ENCODE measurements at regions not wholly inside any gene's neighbourhood (a gene's known extent, or its start where the extent isn't known, plus 50 kb on each side); places are given as distances from the start of the nearest gene placed in this dataset.

- H3K9me3 ChIP-seq = no peaks in the 10 kb centered on the region
- WGBS, 2 donors (ENCODE audit: low coverage in 1 of 2) = 13 to 33% methylated on average over 6 to 7 of the region's 7 CpGs
- H3K36me3 ChIP-seq = no peaks in the 10 kb centered on the region
- H3K4me1 ChIP-seq = peaks cover 0 to 20% (median 3%) of the 10 kb centered on the region in 3 donors
- peak overlapping the region; percentile 71 to 82 (median 74) for H3K27ac ChIP-seq
- peak; percentile 81 for ATAC-seq
- TF ChIP-seq POLR2A (IDR thresholded peaks at IDR 0.05) (no peak), POLR2AphosphoS5 (IDR thresholded peaks at IDR 0.05) (peak; percentile 96)
- no peak overlapping the region for H3K4me3 ChIP-seq
- H3K27me3 ChIP-seq = no peaks in the 10 kb centered on the region
Measured at GRCh38 chr11:112364962-112365481, 104.4 kb upstream of the PLET1 start.

- ATAC-seq = no peak
- Histone ChIP-seq H3K27me3 (no peaks in the 10 kb centered on the region), H3K36me3 (no peaks in the 10 kb centered on the region), H3K9me3 (no peaks in the 10 kb centered on the region), H3K27ac (peak overlapping the region in 1 of 4 donors; percentile 72), H3K4me1 (peaks cover 0 to 20% (median 3%) of the 10 kb centered on the region in 3 donors), H3K4me3 (no peak overlapping the region)
- TF ChIP-seq CTCF (IDR thresholded peaks at IDR 0.05) (no peak), POLR2A (IDR thresholded peaks at IDR 0.05) (no peak), EP300 (IDR thresholded peaks at IDR 0.05) (no peak), POLR2AphosphoS5 (IDR thresholded peaks at IDR 0.05) (no peak)
- WGBS, 2 donors (ENCODE audit: low coverage in 1 of 2) = 97 to 98% methylated on average over 4 of the region's 4 CpGs
Measured at GRCh38 chr11:112366012-112366411, 105.4 kb upstream of the PLET1 start.

- Histone ChIP-seq H3K4me3 (no peak overlapping the region), H3K9me3 (no peaks in the 10 kb centered on the region), H3K27me3 (no peaks in the 10 kb centered on the region), H3K36me3 (no peaks in the 10 kb centered on the region), H3K4me1 (peaks cover 0 to 20% (median 3%) of the 10 kb centered on the region in 3 donors), H3K27ac (no peak overlapping the region)
- no peak for ATAC-seq
- TF ChIP-seq POLR2A (IDR thresholded peaks at IDR 0.05) (no peak), EP300 (IDR thresholded peaks at IDR 0.05) (no peak)
- WGBS, 2 donors (ENCODE audit: low coverage in 1 of 2) = 90 to 100% methylated on average over 1 to 2 of the region's 3 CpGs
Measured at GRCh38 chr11:112366777-112367176, 106.1 kb upstream of the PLET1 start.

- Histone ChIP-seq H3K9me3 (no peaks in the 10 kb centered on the region), H3K4me1 (peaks cover 0 to 20% (median 3%) of the 10 kb centered on the region in 3 donors), H3K36me3 (no peaks in the 10 kb centered on the region), H3K4me3 (no peak overlapping the region), H3K27me3 (no peaks in the 10 kb centered on the region), H3K27ac (no peak overlapping the region)
- 80 to 97% methylated on average over 3 of the region's 3 CpGs for WGBS, 2 donors (ENCODE audit: low coverage in 1 of 2)
- TF ChIP-seq POLR2AphosphoS5 (IDR thresholded peaks at IDR 0.05) = no peak
- no peak for TF ChIP-seq EP300 (IDR thresholded peaks at IDR 0.05)
- TF ChIP-seq CTCF (IDR thresholded peaks at IDR 0.05) = no peak
- no peak for TF ChIP-seq POLR2A (IDR thresholded peaks at IDR 0.05)
- ATAC-seq = no peak
Measured at GRCh38 chr11:112367461-112367860, 106.8 kb upstream of the PLET1 start.

GRCh38 chr11:112367895-112368294 lies 107.2 kb upstream of the PLET1 start:
- H3K9me3 ChIP-seq = no peaks in the 10 kb centered on the region
- H3K36me3 ChIP-seq = no peaks in the 10 kb centered on the region
- peaks cover 0 to 20% (median 3%) of the 10 kb centered on the region in 3 donors for H3K4me1 ChIP-seq
- WGBS, 2 donors (ENCODE audit: low coverage in 1 of 2) = 91 to 93% methylated on average over 5 of the region's 5 CpGs
- no peaks in the 10 kb centered on the region for H3K27me3 ChIP-seq
- no peak overlapping the region for H3K27ac ChIP-seq
- no peak overlapping the region for H3K4me3 ChIP-seq
- no peak for TF ChIP-seq CTCF (IDR thresholded peaks at IDR 0.05)
- no peak for TF ChIP-seq POLR2AphosphoS5 (IDR thresholded peaks at IDR 0.05)
- no peak for TF ChIP-seq EP300 (IDR thresholded peaks at IDR 0.05)
- no peak for TF ChIP-seq POLR2A (IDR thresholded peaks at IDR 0.05)
- no peak for ATAC-seq

- no peak for ATAC-seq
Measured at GRCh38 chr11:112368381-112368780, 107.7 kb upstream of the PLET1 start.

More at GRCh38 chr11:112368381-112368780, 107.7 kb upstream of the PLET1 start:
- Histone ChIP-seq H3K27ac (no peak overlapping the region), H3K27me3 (no peaks in the 10 kb centered on the region), H3K36me3 (no peaks in the 10 kb centered on the region), H3K4me1 (peaks cover 0 to 20% (median 3%) of the 10 kb centered on the region in 3 donors), H3K4me3 (no peak overlapping the region), H3K9me3 (no peaks in the 10 kb centered on the region)
- TF ChIP-seq EP300 (IDR thresholded peaks at IDR 0.05) (no peak), POLR2AphosphoS5 (IDR thresholded peaks at IDR 0.05) (no peak), CTCF (IDR thresholded peaks at IDR 0.05) (no peak), POLR2A (IDR thresholded peaks at IDR 0.05) (no peak)
- WGBS, 2 donors (ENCODE audit: low coverage in 1 of 2) = 80% methylated on average over 1 of the region's 1 CpG; no CpG with 5 or more reads in 1 of the 2 donors
